ENCODE measurements at regions not wholly inside any gene's neighbourhood (a gene's known extent, or its start where the extent isn't known, plus 50 kb on each side); places are given as distances from the start of the nearest gene placed in this dataset.

- DNase-seq (ENCODE audit: low spot score) (no peak), ATAC-seq (no peak)
Measured at GRCh38 chr6:166777096-166777630, 150.1 kb upstream of the RPS6KA2 start.

GRCh38 chr6:166776571-166776970 lies 149.5 kb upstream of the RPS6KA2 start:
- DNase-seq (ENCODE audit: low spot score) (no peak), ATAC-seq (no peak)

GRCh38 chr6:166775923-166776220 lies 148.8 kb upstream of the RPS6KA2 start:
- no peak for ATAC-seq
- no peak for DNase-seq (ENCODE audit: low spot score)

GRCh38 chr6:166775180-166775922 lies 148.3 kb upstream of the RPS6KA2 start:
- peak; percentile 92 for ATAC-seq
- peak; percentile 54 for DNase-seq (ENCODE audit: low spot score)

- no peak for DNase-seq (ENCODE audit: low spot score)
- ATAC-seq = no peak
Measured at GRCh38 chr6:166774770-166775169, 147.7 kb upstream of the RPS6KA2 start.

- DNase-seq (ENCODE audit: low spot score) (peak; percentile 35), ATAC-seq (no peak)
Measured at GRCh38 chr6:166774292-166774691, 147.2 kb upstream of the RPS6KA2 start.

GRCh38 chr6:166772518-166772917 lies 145.5 kb upstream of the RPS6KA2 start:
- no peak for ATAC-seq
- DNase-seq (ENCODE audit: low spot score) = no peak

- no peak for ATAC-seq
- DNase-seq (ENCODE audit: low spot score) = no peak
Measured at GRCh38 chr6:166771701-166772100, 144.7 kb upstream of the RPS6KA2 start.

GRCh38 chr6:166770216-166771116 lies 143.4 kb upstream of the RPS6KA2 start:
- ATAC-seq = no peak
- no peak for DNase-seq (ENCODE audit: low spot score)

- ATAC-seq (no peak), DNase-seq (ENCODE audit: low spot score) (no peak)
Measured at GRCh38 chr6:166769648-166770047, 142.6 kb upstream of the RPS6KA2 start.

GRCh38 chr6:166768761-166769160 lies 141.7 kb upstream of the RPS6KA2 start:
- ATAC-seq (no peak), DNase-seq (ENCODE audit: low spot score) (no peak)

- ATAC-seq = peak; percentile 78
Measured at GRCh38 chr6:166767230-166767629, 140.2 kb upstream of the RPS6KA2 start.

GRCh38 chr6:166766769-166767168 lies 139.7 kb upstream of the RPS6KA2 start:
- peak; percentile 83 for ATAC-seq
- DNase-seq (ENCODE audit: low spot score) = peak; percentile 50

More at GRCh38 chr6:166767230-166767629, 140.2 kb upstream of the RPS6KA2 start:
- DNase-seq (ENCODE audit: low spot score) = no peak

- DNase-seq (ENCODE audit: low spot score) (no peak), ATAC-seq (no peak)
Measured at GRCh38 chr6:166765234-166765541, 138.1 kb upstream of the RPS6KA2 start.

GRCh38 chr6:166764473-166765233 lies 137.6 kb upstream of the RPS6KA2 start:
- DNase-seq (ENCODE audit: low spot score) (no peak), ATAC-seq (no peak)

- no peak for ATAC-seq
- DNase-seq (ENCODE audit: low spot score) = no peak
Measured at GRCh38 chr6:166763606-166764472, 136.8 kb upstream of the RPS6KA2 start.

GRCh38 chr6:166761801-166762200 lies 134.8 kb upstream of the RPS6KA2 start:
- no peak for DNase-seq (ENCODE audit: low spot score)
- ATAC-seq = no peak

- DNase-seq (ENCODE audit: low spot score) (no peak), ATAC-seq (no peak)
Measured at GRCh38 chr6:166760288-166760687, 133.2 kb upstream of the RPS6KA2 start.

- no peak for DNase-seq (ENCODE audit: low spot score)
- ATAC-seq = no peak
Measured at GRCh38 chr6:166758136-166758704, 131.2 kb upstream of the RPS6KA2 start.
